NB4 (cell line): ENCODE measurements at regions not wholly inside any gene's neighbourhood (a gene's known extent, or its start where the extent isn't known, plus 50 kb on each side); places are given as distances from the start of the nearest gene placed in this dataset.

Experiments
- MYC ChIP-seq: IDR thresholded peaks from 2 replicates; pipeline ENCODE4 v1.6.1; 2011; ENCODE audit warnings: low read depth, low read length
- TF ChIP-seq, protein P1 (sequence below): IDR thresholded peaks from one replicate; pipeline ENCODE4 v1.5.1; 2012; ENCODE audit warnings: low read depth, low read length
- TF ChIP-seq, protein P2 (sequence below): IDR thresholded peaks from 2 replicates; pipeline ENCODE4 v1.6.1; 2011; ENCODE audit warnings: low read depth, low read length

- TF ChIP-seq, protein P1, sequence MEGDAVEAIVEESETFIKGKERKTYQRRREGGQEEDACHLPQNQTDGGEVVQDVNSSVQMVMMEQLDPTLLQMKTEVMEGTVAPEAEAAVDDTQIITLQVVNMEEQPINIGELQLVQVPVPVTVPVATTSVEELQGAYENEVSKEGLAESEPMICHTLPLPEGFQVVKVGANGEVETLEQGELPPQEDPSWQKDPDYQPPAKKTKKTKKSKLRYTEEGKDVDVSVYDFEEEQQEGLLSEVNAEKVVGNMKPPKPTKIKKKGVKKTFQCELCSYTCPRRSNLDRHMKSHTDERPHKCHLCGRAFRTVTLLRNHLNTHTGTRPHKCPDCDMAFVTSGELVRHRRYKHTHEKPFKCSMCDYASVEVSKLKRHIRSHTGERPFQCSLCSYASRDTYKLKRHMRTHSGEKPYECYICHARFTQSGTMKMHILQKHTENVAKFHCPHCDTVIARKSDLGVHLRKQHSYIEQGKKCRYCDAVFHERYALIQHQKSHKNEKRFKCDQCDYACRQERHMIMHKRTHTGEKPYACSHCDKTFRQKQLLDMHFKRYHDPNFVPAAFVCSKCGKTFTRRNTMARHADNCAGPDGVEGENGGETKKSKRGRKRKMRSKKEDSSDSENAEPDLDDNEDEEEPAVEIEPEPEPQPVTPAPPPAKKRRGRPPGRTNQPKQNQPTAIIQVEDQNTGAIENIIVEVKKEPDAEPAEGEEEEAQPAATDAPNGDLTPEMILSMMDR, result no peak
- no peak for TF ChIP-seq MYC
- TF ChIP-seq, protein P2, sequence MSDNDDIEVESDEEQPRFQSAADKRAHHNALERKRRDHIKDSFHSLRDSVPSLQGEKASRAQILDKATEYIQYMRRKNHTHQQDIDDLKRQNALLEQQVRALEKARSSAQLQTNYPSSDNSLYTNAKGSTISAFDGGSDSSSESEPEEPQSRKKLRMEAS, result no peak
Measured at GRCh38 chr2:160695402-160696086, 201.9 kb upstream of the RBMS1 start.
